ENCODE measurements at regions not wholly inside any gene's neighbourhood (a gene's known extent, or its start where the extent isn't known, plus 50 kb on each side); places are given as distances from the start of the nearest gene placed in this dataset.

DNA sequence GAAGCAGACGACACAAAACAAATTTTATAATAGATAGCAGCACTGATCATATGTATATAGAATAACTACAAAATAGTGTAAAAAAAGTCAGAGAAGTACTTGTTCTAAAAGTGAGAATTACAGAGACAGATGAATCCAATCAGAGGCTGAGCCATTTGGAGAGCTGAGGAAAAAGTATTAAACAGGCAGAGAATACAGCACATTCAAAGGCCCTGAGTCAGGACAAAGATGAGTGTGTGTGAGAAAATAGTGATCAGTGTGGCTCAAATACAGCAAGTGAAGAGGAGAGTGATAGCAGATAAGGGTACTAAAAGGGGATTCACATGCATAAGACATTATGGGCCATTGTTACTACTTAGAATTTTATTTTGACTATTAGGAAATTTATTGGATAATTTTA lies 430.6 kb upstream of the BRINP3 start:
- TF ChIP-seq, protein P1, sequence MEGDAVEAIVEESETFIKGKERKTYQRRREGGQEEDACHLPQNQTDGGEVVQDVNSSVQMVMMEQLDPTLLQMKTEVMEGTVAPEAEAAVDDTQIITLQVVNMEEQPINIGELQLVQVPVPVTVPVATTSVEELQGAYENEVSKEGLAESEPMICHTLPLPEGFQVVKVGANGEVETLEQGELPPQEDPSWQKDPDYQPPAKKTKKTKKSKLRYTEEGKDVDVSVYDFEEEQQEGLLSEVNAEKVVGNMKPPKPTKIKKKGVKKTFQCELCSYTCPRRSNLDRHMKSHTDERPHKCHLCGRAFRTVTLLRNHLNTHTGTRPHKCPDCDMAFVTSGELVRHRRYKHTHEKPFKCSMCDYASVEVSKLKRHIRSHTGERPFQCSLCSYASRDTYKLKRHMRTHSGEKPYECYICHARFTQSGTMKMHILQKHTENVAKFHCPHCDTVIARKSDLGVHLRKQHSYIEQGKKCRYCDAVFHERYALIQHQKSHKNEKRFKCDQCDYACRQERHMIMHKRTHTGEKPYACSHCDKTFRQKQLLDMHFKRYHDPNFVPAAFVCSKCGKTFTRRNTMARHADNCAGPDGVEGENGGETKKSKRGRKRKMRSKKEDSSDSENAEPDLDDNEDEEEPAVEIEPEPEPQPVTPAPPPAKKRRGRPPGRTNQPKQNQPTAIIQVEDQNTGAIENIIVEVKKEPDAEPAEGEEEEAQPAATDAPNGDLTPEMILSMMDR (IDR thresholded peaks at IDR 0.05), result no peak
- DNase-seq (ENCODE audit: low spot score) (no peak), ATAC-seq (ENCODE audit: insufficient number of reproducible peaks, low FRiP score, low read depth) (no peak)
- Histone ChIP-seq H3K36me3 (no peaks in the 10 kb centered on the region), H3K4me1 (ENCODE audit: control insufficient read depth in 1 of 2, low read depth in 2 of 2) (no peaks in the 10 kb centered on the region), H3K9me3 (no peaks in the 10 kb centered on the region), H3K4me3 (no peak overlapping the region), H3K27me3 (replicated peaks; ENCODE audit: insufficient read depth) (no peaks in the 10 kb centered on the region), H3K27ac (no peak overlapping the region)

DNA sequence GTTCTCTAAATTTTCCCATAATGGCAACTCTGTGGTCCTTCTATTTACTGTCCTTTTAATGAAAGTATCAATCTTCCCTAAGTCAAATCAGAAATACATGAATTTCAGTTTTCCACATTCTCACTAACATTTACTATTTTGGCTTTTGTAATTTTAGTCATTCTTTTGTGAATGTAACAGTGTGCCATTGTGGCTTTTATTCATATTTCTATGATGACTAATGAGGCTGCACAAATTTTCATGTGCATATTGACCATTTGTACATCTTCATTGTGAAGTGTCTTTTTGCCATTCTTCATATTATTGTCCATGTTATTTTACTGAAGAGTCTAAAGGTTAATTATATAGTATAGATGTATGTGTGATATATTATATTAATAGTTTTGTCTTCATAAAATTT lies 431.0 kb upstream of the BRINP3 start:
- no peaks in the 10 kb centered on the region for H3K4me1 ChIP-seq (ENCODE audit: control insufficient read depth in 1 of 2, low read depth in 2 of 2)
- H3K36me3 ChIP-seq, result no peaks in the 10 kb centered on the region
- TF ChIP-seq, protein P1 (IDR thresholded peaks at IDR 0.05), result no peak
- H3K27me3 ChIP-seq (replicated peaks; ENCODE audit: insufficient read depth), result no peaks in the 10 kb centered on the region
- H3K27ac ChIP-seq, result no peak overlapping the region
- DNase-seq (ENCODE audit: low spot score) (no peak), ATAC-seq (ENCODE audit: insufficient number of reproducible peaks, low FRiP score, low read depth) (no peak)
- no peak overlapping the region for H3K4me3 ChIP-seq
- no peaks in the 10 kb centered on the region for H3K9me3 ChIP-seq

DNA sequence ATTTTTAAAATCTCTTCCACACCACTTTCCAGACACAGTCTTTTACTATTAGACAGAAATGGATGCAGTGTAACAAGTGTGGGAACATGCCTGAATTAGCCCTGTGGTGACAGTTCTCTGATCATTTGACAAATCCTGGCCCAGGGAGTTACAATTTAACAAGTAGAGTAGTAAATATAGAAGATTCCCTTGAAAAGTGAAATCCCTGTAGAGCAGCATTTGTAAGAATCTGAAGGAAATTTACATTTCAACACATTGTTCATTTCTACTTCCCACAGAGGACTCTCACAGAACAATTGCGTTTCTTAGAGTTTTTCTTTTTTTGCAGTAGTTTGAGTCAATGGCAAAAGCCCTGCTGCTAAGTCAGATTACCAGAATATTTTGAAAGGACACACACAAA lies 458.3 kb upstream of the BRINP3 start:
- H3K27me3 ChIP-seq (replicated peaks; ENCODE audit: insufficient read depth), result no peaks in the 10 kb centered on the region
- TF ChIP-seq, protein P1 (IDR thresholded peaks at IDR 0.05), result no peak
- H3K4me1 ChIP-seq (ENCODE audit: control insufficient read depth in 1 of 2, low read depth in 2 of 2), result no peaks in the 10 kb centered on the region
- H3K9me3 ChIP-seq, result no peaks in the 10 kb centered on the region
- ATAC-seq (ENCODE audit: insufficient number of reproducible peaks, low FRiP score, low read depth), result no peak
- H3K36me3 ChIP-seq, result no peaks in the 10 kb centered on the region
- no peak overlapping the region for H3K27ac ChIP-seq
- no peak for DNase-seq (ENCODE audit: low spot score)
- no peak overlapping the region for H3K4me3 ChIP-seq

DNA sequence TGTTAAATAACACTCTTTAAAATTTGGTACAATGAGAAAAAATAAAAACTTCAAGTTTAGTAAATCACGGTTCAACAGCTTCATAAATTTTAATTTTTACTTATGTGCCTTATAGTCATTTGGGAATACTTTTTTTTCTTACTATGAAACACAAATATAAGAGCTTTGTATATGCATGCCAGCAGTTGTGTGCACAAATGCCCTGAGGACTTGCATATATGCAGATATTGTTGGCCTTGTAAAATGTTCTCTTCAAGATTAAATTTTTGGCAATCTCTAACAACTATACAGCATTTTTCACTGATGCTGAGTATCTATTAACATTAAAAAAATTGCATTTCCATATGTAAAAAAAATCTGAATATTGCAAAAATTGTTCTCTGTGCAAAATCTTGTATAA lies 458.7 kb upstream of the BRINP3 start:
- Histone ChIP-seq H3K27ac (no peak overlapping the region), H3K36me3 (no peaks in the 10 kb centered on the region), H3K4me3 (no peak overlapping the region), H3K27me3 (replicated peaks; ENCODE audit: insufficient read depth) (no peaks in the 10 kb centered on the region), H3K4me1 (ENCODE audit: control insufficient read depth in 1 of 2, low read depth in 2 of 2) (no peaks in the 10 kb centered on the region), H3K9me3 (no peaks in the 10 kb centered on the region)
- TF ChIP-seq, protein P1 (IDR thresholded peaks at IDR 0.05), result no peak
- no peak for DNase-seq (ENCODE audit: low spot score)
- no peak for ATAC-seq (ENCODE audit: insufficient number of reproducible peaks, low FRiP score, low read depth)

DNA sequence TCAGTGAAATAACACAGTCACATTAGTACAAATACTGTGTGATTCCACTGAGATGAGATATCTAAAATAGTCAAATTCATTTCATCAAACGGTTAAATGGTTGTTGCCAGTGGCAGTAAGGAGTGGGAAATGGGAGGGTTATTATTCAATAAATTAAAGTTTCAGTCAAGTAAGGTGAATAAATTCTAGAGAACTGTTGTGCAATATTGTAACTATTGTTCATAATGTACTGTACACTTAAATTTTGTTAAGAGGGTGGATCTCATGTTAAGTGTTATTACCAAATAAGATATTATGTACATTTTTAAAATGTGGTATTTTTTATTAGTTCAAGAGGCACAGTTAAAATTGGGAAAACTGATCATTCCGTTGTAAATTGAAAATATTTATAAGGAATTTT lies 463.3 kb upstream of the BRINP3 start:
- H3K27me3 ChIP-seq (replicated peaks; ENCODE audit: insufficient read depth), result no peaks in the 10 kb centered on the region
- no peak for ATAC-seq (ENCODE audit: insufficient number of reproducible peaks, low FRiP score, low read depth)
- no peak overlapping the region for H3K4me3 ChIP-seq
- no peaks in the 10 kb centered on the region for H3K36me3 ChIP-seq
- no peaks in the 10 kb centered on the region for H3K9me3 ChIP-seq
- H3K27ac ChIP-seq, result no peak overlapping the region
- TF ChIP-seq, protein P1 (IDR thresholded peaks at IDR 0.05), result no peak
- DNase-seq (ENCODE audit: low spot score), result no peak
- no peaks in the 10 kb centered on the region for H3K4me1 ChIP-seq (ENCODE audit: control insufficient read depth in 1 of 2, low read depth in 2 of 2)
